A673 (cell line): ENCODE measurements at regions not wholly inside any gene's neighbourhood (a gene's known extent, or its start where the extent isn't known, plus 50 kb on each side); places are given as distances from the start of the nearest gene placed in this dataset.
A peak's percentile ranks its signal among the peaks of the same experiment; 100 is the strongest.
"Not testable (repeated sequence)": the region's sequence is repeated elsewhere in the genome, so short reads cannot be mapped to it uniquely, and the experiment has no call there.

Source experiments
- BruUV-seq: library from RNA; stranded (reverse); fragments of 400-500 nt; replicated peaks from 2 replicates; lab custom pipeline; 2021; lab: Mats Ljungman, UMichigan
- CTCF ChIA-PET: fragments of 300-600 bp; sonication (Branson Sonifier 250); formaldehyde crosslinking; loops from one replicate; lab custom pipeline; 2022; ENCODE audit warnings: antibody characterized with exemption; lab: Charles Lee
- POLR2A ChIA-PET: fragments of 300-600 bp; sonication (Branson Sonifier 250); formaldehyde crosslinking; loops from one replicate; lab custom pipeline; 2022; ENCODE audit warnings: antibody characterized with exemption; ENCODE audit not compliant: low non-redundant PET; lab: Charles Lee
- DNase-seq: peaks from one replicate; pipeline ENCODE4 v3.0.0-alpha.2; 2015; ENCODE audit warnings: low spot score
- H3K27ac ChIP-seq: fragments of 200-600 bp; sonication (generic); 2 replicates; pipeline ENCODE4 v1.5.1; 2016; ENCODE audit warnings: mixed run types, low read depth, mild to moderate bottlenecking, mixed read lengths, antibody characterized with exemption, low read length; ENCODE audit not compliant: poor library complexity, severe bottlenecking
- H3K27me3 ChIP-seq: fragments of 200-600 bp; sonication (generic); replicated peaks from 2 replicates; pipeline ENCODE4 v1.6.1; 2017; ENCODE audit warnings: mixed run types, low read depth, mild to moderate bottlenecking, mixed read lengths, antibody characterized with exemption, low read length; ENCODE audit not compliant: insufficient read depth, poor library complexity
- H3K36me3 ChIP-seq: fragments of 200-600 bp; sonication (generic); 2 replicates; pipeline ENCODE4 v1.6.1; 2016; ENCODE audit warnings: mixed run types, mild to moderate bottlenecking, mixed read lengths, antibody characterized with exemption, low read length; ENCODE audit not compliant: insufficient read depth, poor library complexity, severe bottlenecking
- H3K4me1 ChIP-seq: fragments of 200-600 bp; sonication (generic); 2 replicates; pipeline ENCODE4 v1.6.1; 2017; ENCODE audit warnings: mixed run types, mild to moderate bottlenecking, mixed read lengths, antibody characterized with exemption, low read length; ENCODE audit not compliant: insufficient read depth, poor library complexity, severe bottlenecking
- H3K4me3 ChIP-seq: fragments of 200-600 bp; sonication (generic); 2 replicates; pipeline ENCODE4 v1.5.1; 2016; ENCODE audit warnings: low read depth, mixed run types, mild to moderate bottlenecking, mixed read lengths, low read length; ENCODE audit not compliant: poor library complexity, severe bottlenecking
- H3K9me3 ChIP-seq: fragments of 200-600 bp; sonication (generic); 2 replicates; pipeline ENCODE4 v1.6.1; 2016; ENCODE audit warnings: mixed run types, low read depth, mild to moderate bottlenecking, mixed read lengths, antibody characterized with exemption, low read length; ENCODE audit not compliant: poor library complexity, severe bottlenecking
- intact Hi-C: fragments of 100-400 bp; cut with micrococcal nuclease; formaldehyde crosslinking; loops from one replicate; pipeline ENCODE4 v1.10.0; 2022; ENCODE audit not compliant: unreplicated experiment

DNA sequence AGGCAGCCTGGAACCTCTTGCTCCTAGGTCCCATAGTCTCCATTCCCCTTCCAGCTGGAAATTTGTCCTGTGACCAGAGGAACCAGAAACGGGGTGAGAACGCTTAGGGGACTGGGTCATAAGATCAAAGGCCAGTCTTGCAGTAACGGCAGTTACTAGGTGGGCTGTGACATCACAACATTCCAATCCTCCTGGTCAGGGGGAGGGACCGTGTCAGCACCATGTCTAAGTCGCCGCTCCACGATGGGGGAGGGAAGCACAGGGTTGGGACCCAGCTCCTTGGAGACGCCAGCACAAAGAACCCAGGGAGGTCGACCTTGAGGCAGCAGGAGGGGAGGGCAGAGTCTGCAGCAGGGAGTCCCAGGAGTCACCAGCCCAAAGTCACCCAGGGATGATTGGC is 158.3 kb downstream of the GOLGA6L22 start:
- CTCF ChIA-PET, H3K9me3 ChIP-seq, H3K4me1 ChIP-seq, H3K27me3 ChIP-seq, DNase-seq, POLR2A ChIA-PET, BruUV-seq, H3K4me3 ChIP-seq, intact Hi-C loops, H3K36me3 ChIP-seq, H3K27ac ChIP-seq: not testable (repeated sequence)

DNA sequence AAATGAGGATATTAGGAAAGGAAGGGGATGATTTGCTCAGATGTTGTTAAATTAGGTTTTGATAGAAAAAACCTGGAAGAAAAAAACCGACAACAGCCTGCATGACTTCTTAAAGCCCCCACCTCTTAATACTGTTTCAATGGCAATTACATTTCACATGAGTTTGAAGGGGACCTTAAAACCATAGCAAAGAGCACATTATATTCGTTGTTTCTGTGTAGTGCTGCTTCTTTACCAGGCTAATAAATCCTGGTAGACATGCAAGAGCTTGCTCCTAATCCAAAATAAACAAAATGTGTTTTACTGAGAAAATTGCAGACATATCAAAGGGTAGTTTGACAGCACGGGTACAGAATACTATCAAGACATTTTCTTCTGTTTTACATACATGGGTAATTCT is 154.7 kb upstream of the NIPA1 start:
- H3K4me1 ChIP-seq, DNase-seq, H3K4me3 ChIP-seq, H3K27ac ChIP-seq, BruUV-seq, intact Hi-C loops, H3K9me3 ChIP-seq, POLR2A ChIA-PET, CTCF ChIA-PET, H3K27me3 ChIP-seq, H3K36me3 ChIP-seq: not testable (repeated sequence)

DNA sequence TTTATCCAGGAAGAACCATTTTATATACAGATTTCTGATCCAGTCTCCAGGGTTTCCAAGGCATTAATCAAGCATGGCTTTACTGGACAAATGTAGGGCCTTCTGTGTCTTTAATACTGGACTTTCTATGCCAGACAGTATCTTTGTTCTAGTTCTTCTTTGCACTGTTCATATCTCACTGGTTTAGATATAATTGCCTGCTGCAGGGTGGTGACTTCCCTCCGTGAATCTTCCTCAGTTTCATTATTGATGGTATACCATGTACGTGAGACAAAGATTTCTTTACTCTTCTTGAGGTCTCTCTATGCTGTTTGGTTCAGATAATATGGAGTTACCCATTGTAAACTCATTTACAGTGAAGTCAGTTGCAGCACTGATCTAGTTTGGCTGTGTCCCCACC is 146.5 kb upstream of the NIPA1 start:
- BruUV-seq, H3K4me1 ChIP-seq, intact Hi-C loops, CTCF ChIA-PET, H3K36me3 ChIP-seq, H3K27me3 ChIP-seq, DNase-seq, H3K9me3 ChIP-seq, H3K27ac ChIP-seq, POLR2A ChIA-PET, H3K4me3 ChIP-seq: not testable (repeated sequence)

DNA sequence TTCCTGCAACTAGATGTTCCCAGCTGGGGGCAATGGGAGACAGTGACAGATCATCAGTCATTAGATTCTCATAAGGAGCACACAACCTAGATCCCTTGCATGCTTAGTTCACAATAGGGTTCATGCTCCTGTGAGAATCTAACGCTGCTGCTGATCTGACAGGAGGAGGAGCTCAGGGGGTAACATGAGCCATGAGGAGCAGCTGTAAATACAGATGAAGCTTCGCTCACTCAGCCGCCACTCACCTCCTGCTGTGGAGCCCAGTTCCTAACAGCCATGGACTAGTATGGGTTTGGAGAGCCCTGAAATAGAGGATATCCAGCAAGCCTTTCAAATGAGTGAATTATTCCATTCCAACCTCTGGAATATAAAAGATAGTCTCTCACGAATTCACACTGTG is 137.0 kb upstream of the NIPA1 start:
- CTCF ChIA-PET, H3K27me3 ChIP-seq, BruUV-seq, H3K27ac ChIP-seq, DNase-seq, POLR2A ChIA-PET, H3K4me3 ChIP-seq, intact Hi-C loops, H3K9me3 ChIP-seq, H3K4me1 ChIP-seq, H3K36me3 ChIP-seq: not testable (repeated sequence)

DNA sequence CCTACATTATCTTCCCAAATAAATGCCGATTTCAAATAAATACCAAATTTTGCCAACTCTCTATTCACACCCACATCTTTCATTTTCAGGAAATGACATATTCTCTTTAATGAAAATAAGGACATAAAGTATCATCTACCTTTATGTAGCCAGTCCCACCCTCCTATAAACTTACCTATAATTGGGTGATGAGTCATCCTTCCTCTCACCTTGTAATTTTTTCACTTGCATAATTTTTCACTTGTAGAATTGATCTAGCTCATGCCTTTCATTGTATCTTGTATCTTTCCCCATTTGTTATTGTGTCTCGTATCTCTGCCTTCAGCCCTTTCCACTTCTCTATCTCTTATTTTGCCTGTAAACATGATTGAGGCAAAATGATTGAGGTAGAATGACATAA is 135.3 kb upstream of the NIPA1 start:
- DNase-seq, CTCF ChIA-PET: not testable (repeated sequence)

DNA sequence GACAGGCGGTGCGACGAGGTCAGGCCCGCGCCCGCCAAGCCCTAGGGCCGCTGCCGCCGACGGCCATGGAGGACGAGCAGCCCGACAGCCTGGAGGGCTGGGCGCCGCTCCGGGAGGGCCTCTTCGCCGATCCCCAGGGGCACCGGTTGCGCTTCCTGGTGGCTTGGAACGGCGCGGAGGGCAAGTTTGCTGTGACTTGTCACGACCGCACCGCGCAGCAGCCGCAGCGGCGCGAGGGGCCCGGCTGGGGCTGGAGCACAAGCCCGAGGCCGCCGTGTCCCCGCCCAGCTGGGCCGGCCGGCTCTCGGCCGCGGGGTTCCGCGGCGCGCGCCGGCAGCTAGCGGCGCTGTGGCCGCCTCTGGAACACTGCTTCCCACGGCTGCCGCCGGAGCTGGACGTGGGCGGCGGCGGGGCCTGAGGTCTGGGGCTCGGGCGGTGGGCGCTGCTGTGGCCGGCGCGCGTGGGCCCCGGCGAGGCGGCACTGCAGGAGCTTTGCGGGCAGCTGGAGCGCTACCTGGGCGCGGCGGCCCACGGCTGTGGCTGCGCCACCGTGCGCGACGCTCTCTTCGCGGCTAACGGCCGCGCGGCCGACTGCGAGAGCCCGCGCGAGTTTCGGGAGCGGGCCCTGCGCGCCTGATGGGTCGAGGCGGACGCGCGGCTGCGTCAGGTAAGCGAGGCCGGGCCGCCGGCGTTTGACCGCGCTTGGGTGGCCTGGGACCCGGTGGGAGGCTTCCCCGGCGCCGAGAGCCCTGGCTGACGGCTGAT is 122.0 kb upstream of the NIPA1 start:
- CTCF ChIA-PET, H3K27ac ChIP-seq, BruUV-seq: not testable (repeated sequence)

More for the DNA sequence above, 135.3 kb upstream of the NIPA1 start:
- intact Hi-C loops, H3K36me3 ChIP-seq, H3K27ac ChIP-seq, POLR2A ChIA-PET, BruUV-seq, H3K27me3 ChIP-seq, H3K9me3 ChIP-seq, H3K4me1 ChIP-seq, H3K4me3 ChIP-seq: not testable (repeated sequence)

DNA sequence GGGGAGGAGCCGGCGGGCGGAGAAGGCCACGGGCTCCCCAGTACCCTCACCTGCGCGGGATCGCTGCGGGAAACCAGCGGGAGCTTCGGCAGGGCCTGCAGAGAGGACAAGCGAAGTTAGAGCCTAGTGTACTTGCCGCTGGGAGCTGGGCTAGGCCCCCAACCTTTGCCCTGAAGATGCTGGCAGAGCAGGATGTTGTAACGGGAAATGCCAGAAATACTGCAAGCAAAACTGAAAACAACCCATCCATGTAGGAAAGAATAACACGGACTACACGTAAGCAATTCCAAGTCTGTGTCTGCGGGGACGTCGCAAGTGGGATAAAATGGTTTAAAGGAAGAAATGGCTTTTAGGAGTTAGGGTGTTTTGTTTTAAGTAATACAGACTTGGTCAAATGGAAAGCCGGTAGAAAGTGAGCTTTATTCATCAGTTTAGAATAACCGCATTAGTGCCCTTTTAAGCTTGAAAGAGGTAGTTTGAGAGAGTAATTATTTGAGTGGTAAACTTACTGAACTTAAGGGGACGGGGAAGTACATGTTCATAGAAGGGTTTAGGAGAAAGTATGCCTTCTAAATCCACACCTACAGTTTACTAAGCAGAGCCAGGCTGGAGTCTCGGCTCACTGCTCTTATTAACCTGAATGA is 121.3 kb upstream of the NIPA1 start:
- H3K27ac ChIP-seq, intact Hi-C loops, H3K4me1 ChIP-seq, H3K9me3 ChIP-seq, H3K36me3 ChIP-seq, BruUV-seq, POLR2A ChIA-PET, CTCF ChIA-PET, DNase-seq: not testable (repeated sequence)
- Histone ChIP-seq H3K4me3 (peak overlapping the region; percentile 31), H3K27me3 (peaks cover 15% of the 10 kb centered on the region)

More for the DNA sequence above, 122.0 kb upstream of the NIPA1 start:
- Histone ChIP-seq H3K27me3 (peaks cover 15% of the 10 kb centered on the region), H3K4me3 (peak overlapping the region; percentile 31)
- H3K9me3 ChIP-seq, H3K4me1 ChIP-seq, DNase-seq, H3K36me3 ChIP-seq, POLR2A ChIA-PET, intact Hi-C loops: not testable (repeated sequence)
